OCI-LY1 (cell line): ENCODE measurements at regions not wholly inside any gene's neighbourhood (a gene's known extent, or its start where the extent isn't known, plus 50 kb on each side); places are given as distances from the start of the nearest gene placed in this dataset.

Experiments used
- H2AFZ ChIP-seq: fragments of 200-600 bp; sonication (generic), shearing (Covaris generic); 2 replicates; pipeline ENCODE4 v1.6.0; 2014; ENCODE audit warnings: antibody characterized with exemption, mild to moderate bottlenecking, low read length
- H3F3A ChIP-seq: fragments of 200-600 bp; sonication (generic), shearing (Covaris generic); 2 replicates; pipeline ENCODE4 v1.6.0; 2014; ENCODE audit warnings: mild to moderate bottlenecking, antibody characterized with exemption, low read length, moderate library complexity; ENCODE audit not compliant: insufficient read depth
- H3K27ac ChIP-seq: fragments of 200-600 bp; sonication (generic); 2 replicates; pipeline ENCODE4 v1.5.1; 2014; ENCODE audit warnings: low read length, mixed run types, mild to moderate bottlenecking, low read depth; ENCODE audit not compliant: poor library complexity, severe bottlenecking
- H3K27me3 ChIP-seq: fragments of 200-600 bp; sonication (generic); 2 replicates; pipeline ENCODE4 v1.6.0; 2014; ENCODE audit warnings: antibody characterized with exemption, mild to moderate bottlenecking, low read length, moderate library complexity; ENCODE audit not compliant: insufficient read depth
- H3K36me3 ChIP-seq: fragments of 200-600 bp; sonication (generic); 2 replicates; pipeline ENCODE4 v1.6.1; 2014; ENCODE audit warnings: mild to moderate bottlenecking, antibody characterized with exemption, low read length, moderate library complexity, mixed read lengths; ENCODE audit not compliant: insufficient read depth
- H3K4me1 ChIP-seq: fragments of 200-600 bp; sonication (generic); 2 replicates; pipeline ENCODE4 v1.5.1; 2014; ENCODE audit warnings: mild to moderate bottlenecking, low read length, moderate library complexity; ENCODE audit not compliant: insufficient read depth, severe bottlenecking
- H3K4me2 ChIP-seq: fragments of 200-600 bp; sonication (generic), shearing (Covaris generic); 2 replicates; pipeline ENCODE4 v1.6.1; 2014; ENCODE audit warnings: low read length
- H3K4me3 ChIP-seq: fragments of 200-600 bp; sonication (generic); 2 replicates; pipeline ENCODE4 v1.5.1; 2014; ENCODE audit warnings: low read length, low read depth, mild to moderate bottlenecking, mixed read lengths; ENCODE audit not compliant: poor library complexity, severe bottlenecking
- H3K79me2 ChIP-seq: fragments of 200-600 bp; shearing (Covaris generic); 2 replicates; pipeline ENCODE4 v1.6.1; 2016; ENCODE audit warnings: mixed run types, low read length, mixed read lengths; ENCODE audit not compliant: insufficient read depth
- H3K9ac ChIP-seq: fragments of 200-600 bp; sonication (generic), shearing (Covaris generic); 2 replicates; pipeline ENCODE4 v1.6.1; 2014; ENCODE audit warnings: mild to moderate bottlenecking, low read length, mixed read lengths
- H3K9me2 ChIP-seq: fragments of 200-600 bp; sonication (generic), shearing (Covaris generic); 2 replicates; pipeline ENCODE4 v1.6.1; 2014; ENCODE audit warnings: low read depth, mild to moderate bottlenecking, low read length, mixed read lengths
- H3K9me3 ChIP-seq: fragments of 200-600 bp; shearing (Covaris generic); 2 replicates; pipeline ENCODE4 v1.6.1; 2014; ENCODE audit warnings: low read length, mixed read lengths
- H4K20me1 ChIP-seq: fragments of 200-600 bp; sonication (generic), shearing (Covaris generic); 2 replicates; pipeline ENCODE4 v1.6.0; 2016; ENCODE audit warnings: mild to moderate bottlenecking, low read length; ENCODE audit not compliant: insufficient read depth
- CTCF ChIP-seq: fragments of 200-600 bp; sonication (generic), shearing (Covaris generic); IDR thresholded peaks from 2 replicates; pipeline ENCODE4 v1.5.1; 2017; ENCODE audit warnings: mild to moderate bottlenecking, antibody characterized with exemption, low read length, moderate library complexity, mixed read lengths
- EZH2 ChIP-seq: fragments of 200-600 bp; sonication (generic), shearing (Covaris generic); IDR thresholded peaks from 2 replicates; pipeline ENCODE4 v1.8.0; 2017; ENCODE audit warnings: borderline replicate concordance, mixed run types, mild to moderate bottlenecking, antibody characterized with exemption, low read length, moderate library complexity, mixed read lengths

- no peak overlapping the region for H3K4me3 ChIP-seq
- H3K36me3 ChIP-seq = no peaks in the 10 kb centered on the region
- H3K27ac ChIP-seq = no peak overlapping the region
- H3K9ac ChIP-seq = no peak overlapping the region
- TF ChIP-seq EZH2 (no peak), CTCF (no peak)
- H4K20me1 ChIP-seq = no peaks in the 10 kb centered on the region
- H3K9me2 ChIP-seq = no peaks in the 10 kb centered on the region
- no peak overlapping the region for H3K4me2 ChIP-seq
- H3F3A ChIP-seq = no peaks in the 10 kb centered on the region
- H3K9me3 ChIP-seq = no peaks in the 10 kb centered on the region
- H3K4me1 ChIP-seq = no peaks in the 10 kb centered on the region
- no peaks in the 10 kb centered on the region for H3K27me3 ChIP-seq
- no peaks in the 10 kb centered on the region for H3K79me2 ChIP-seq
- no peak overlapping the region for H2AFZ ChIP-seq
Measured at GRCh38 chr3:117079997-117080396, 370.4 kb downstream of the TUSC7 start.

- no peak overlapping the region for H2AFZ ChIP-seq
- no peaks in the 10 kb centered on the region for H3F3A ChIP-seq
- no peaks in the 10 kb centered on the region for H3K4me1 ChIP-seq
- H3K79me2 ChIP-seq = no peaks in the 10 kb centered on the region
- no peaks in the 10 kb centered on the region for H3K36me3 ChIP-seq
- H3K4me3 ChIP-seq = no peak overlapping the region
- no peaks in the 10 kb centered on the region for H3K27me3 ChIP-seq
- H3K9ac ChIP-seq = no peak overlapping the region
- no peak overlapping the region for H3K4me2 ChIP-seq
- H3K9me3 ChIP-seq = no peaks in the 10 kb centered on the region
- TF ChIP-seq EZH2 (no peak), CTCF (no peak)
- no peaks in the 10 kb centered on the region for H4K20me1 ChIP-seq
- no peaks in the 10 kb centered on the region for H3K9me2 ChIP-seq
- H3K27ac ChIP-seq = no peak overlapping the region
Measured at GRCh38 chr3:117080872-117081271, 371.3 kb downstream of the TUSC7 start.

- no peaks in the 10 kb centered on the region for H3K9me2 ChIP-seq
- no peak for TF ChIP-seq EZH2
- TF ChIP-seq CTCF = no peak
- H3K27me3 ChIP-seq = no peaks in the 10 kb centered on the region
- no peaks in the 10 kb centered on the region for H3K4me1 ChIP-seq
- no peaks in the 10 kb centered on the region for H3K36me3 ChIP-seq
- no peaks in the 10 kb centered on the region for H3K79me2 ChIP-seq
- H3F3A ChIP-seq = no peaks in the 10 kb centered on the region
- H3K9me3 ChIP-seq = no peaks in the 10 kb centered on the region
- H3K4me3 ChIP-seq = no peak overlapping the region
- no peak overlapping the region for H3K27ac ChIP-seq
- H3K9ac ChIP-seq = no peak overlapping the region
- H3K4me2 ChIP-seq = no peak overlapping the region
- no peaks in the 10 kb centered on the region for H4K20me1 ChIP-seq
- no peak overlapping the region for H2AFZ ChIP-seq
Measured at GRCh38 chr3:117084277-117084676, 374.7 kb downstream of the TUSC7 start.
